ENCODE measurements at regions not wholly inside any gene's neighbourhood (a gene's known extent, or its start where the extent isn't known, plus 50 kb on each side); places are given as distances from the start of the nearest gene placed in this dataset.

GRCh38 chr10:124227055-124227975 is 133.9 kb upstream of the CHST15 start (continued):
- no peak for TF ChIP-seq FOS (IDR thresholded peaks at IDR 0.05; ENCODE audit: borderline replicate concordance, extremely low read depth, insufficient read length)
- no peak for TF ChIP-seq RB1 (IDR thresholded peaks at IDR 0.05; ENCODE audit: borderline replicate concordance)
- TF ChIP-seq, protein P1, sequence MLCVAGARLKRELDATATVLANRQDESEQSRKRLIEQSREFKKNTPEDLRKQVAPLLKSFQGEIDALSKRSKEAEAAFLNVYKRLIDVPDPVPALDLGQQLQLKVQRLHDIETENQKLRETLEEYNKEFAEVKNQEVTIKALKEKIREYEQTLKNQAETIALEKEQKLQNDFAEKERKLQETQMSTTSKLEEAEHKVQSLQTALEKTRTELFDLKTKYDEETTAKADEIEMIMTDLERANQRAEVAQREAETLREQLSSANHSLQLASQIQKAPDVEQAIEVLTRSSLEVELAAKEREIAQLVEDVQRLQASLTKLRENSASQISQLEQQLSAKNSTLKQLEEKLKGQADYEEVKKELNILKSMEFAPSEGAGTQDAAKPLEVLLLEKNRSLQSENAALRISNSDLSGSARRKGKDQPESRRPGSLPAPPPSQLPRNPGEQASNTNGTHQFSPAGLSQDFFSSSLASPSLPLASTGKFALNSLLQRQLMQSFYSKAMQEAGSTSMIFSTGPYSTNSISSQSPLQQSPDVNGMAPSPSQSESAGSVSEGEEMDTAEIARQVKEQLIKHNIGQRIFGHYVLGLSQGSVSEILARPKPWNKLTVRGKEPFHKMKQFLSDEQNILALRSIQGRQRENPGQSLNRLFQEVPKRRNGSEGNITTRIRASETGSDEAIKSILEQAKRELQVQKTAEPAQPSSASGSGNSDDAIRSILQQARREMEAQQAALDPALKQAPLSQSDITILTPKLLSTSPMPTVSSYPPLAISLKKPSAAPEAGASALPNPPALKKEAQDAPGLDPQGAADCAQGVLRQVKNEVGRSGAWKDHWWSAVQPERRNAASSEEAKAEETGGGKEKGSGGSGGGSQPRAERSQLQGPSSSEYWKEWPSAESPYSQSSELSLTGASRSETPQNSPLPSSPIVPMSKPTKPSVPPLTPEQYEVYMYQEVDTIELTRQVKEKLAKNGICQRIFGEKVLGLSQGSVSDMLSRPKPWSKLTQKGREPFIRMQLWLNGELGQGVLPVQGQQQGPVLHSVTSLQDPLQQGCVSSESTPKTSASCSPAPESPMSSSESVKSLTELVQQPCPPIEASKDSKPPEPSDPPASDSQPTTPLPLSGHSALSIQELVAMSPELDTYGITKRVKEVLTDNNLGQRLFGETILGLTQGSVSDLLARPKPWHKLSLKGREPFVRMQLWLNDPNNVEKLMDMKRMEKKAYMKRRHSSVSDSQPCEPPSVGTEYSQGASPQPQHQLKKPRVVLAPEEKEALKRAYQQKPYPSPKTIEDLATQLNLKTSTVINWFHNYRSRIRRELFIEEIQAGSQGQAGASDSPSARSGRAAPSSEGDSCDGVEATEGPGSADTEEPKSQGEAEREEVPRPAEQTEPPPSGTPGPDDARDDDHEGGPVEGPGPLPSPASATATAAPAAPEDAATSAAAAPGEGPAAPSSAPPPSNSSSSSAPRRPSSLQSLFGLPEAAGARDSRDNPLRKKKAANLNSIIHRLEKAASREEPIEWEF (IDR thresholded peaks at IDR 0.05; ENCODE audit: insufficient replicate concordance, low read depth, low read length): no peak
- peak; percentile 66 for TF ChIP-seq EED (IDR thresholded peaks at IDR 0.05; ENCODE audit: low read depth)
- no peak for TF ChIP-seq POLR2A (IDR thresholded peaks at IDR 0.05; ENCODE audit: low read depth, low read length)
- TF ChIP-seq NR2C2 (IDR thresholded peaks at IDR 0.05; ENCODE audit: borderline replicate concordance, control insufficient read depth, insufficient read length, low read depth): no peak
- TF ChIP-seq SPI1 (IDR thresholded peaks at IDR 0.05; ENCODE audit: borderline replicate concordance, insufficient read depth, low read depth, low read length): no peak
- TF ChIP-seq MTA2 (IDR thresholded peaks at IDR 0.05; ENCODE audit: low read depth): 0 out of 2 replicates have a peak, but pooled peaks have one; percentile 23
- TF ChIP-seq, protein P2, sequence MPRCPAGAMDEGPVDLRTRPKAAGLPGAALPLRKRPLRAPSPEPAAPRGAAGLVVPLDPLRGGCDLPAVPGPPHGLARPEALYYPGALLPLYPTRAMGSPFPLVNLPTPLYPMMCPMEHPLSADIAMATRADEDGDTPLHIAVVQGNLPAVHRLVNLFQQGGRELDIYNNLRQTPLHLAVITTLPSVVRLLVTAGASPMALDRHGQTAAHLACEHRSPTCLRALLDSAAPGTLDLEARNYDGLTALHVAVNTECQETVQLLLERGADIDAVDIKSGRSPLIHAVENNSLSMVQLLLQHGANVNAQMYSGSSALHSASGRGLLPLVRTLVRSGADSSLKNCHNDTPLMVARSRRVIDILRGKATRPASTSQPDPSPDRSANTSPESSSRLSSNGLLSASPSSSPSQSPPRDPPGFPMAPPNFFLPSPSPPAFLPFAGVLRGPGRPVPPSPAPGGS (IDR thresholded peaks at IDR 0.05; ENCODE audit: borderline replicate concordance, insufficient read depth, low read depth, low read length, poor library complexity, severe bottlenecking): no peak
- peak; percentile 99 for TF ChIP-seq IKZF2 (IDR thresholded peaks at IDR 0.05)
- TF ChIP-seq MEF2A (IDR thresholded peaks at IDR 0.05; ENCODE audit: insufficient read depth, low read depth, low read length): no peak
- TF ChIP-seq BHLHE40 (IDR thresholded peaks at IDR 0.05; ENCODE audit: borderline replicate concordance in 1 of 2, low read depth in 2 of 2, low read length in 1 of 2): no peak

Measured in GM12878 (cell line).